Esophagus muscularis mucosa (tissue), 4 donors: ENCODE measurements at regions not wholly inside any gene's neighbourhood (a gene's known extent, or its start where the extent isn't known, plus 50 kb on each side); places are given as distances from the start of the nearest gene placed in this dataset.

Experiments used
- DNase-seq: peaks from one replicate; pipeline ENCODE4 v3.0.0-alpha.2; 2017; ENCODE audit errors: extremely low spot score
- H3K27ac ChIP-seq, 4 donors: fragments of 200-600 bp; sonication (generic); replicated peaks in 1 of 4; 1 replicate in 3 of 4; 2 replicates in 1 of 4; pipeline ENCODE4 v1.5.1; 2016 to 2019; ENCODE audit warnings: mild to moderate bottlenecking in 1 of 4
- H3K27me3 ChIP-seq, 4 donors: fragments of 200-600 bp; sonication (generic); one replicate each; pipeline versions ENCODE4 v1.5.1 to v1.6.0; 2016 to 2019
- H3K36me3 ChIP-seq, 4 donors: fragments of 200-600 bp; sonication (generic); one replicate each; pipeline ENCODE4 v1.5.1; 2016 to 2019
- H3K4me1 ChIP-seq, 4 donors: fragments of 200-600 bp; sonication (generic); one replicate each; pipeline ENCODE4 v1.5.1; 2016 to 2019
- H3K4me3 ChIP-seq, 4 donors: fragments of 200-600 bp; sonication (generic); 1 replicate in 2 of 4; 2 replicates in 2 of 4; pipeline ENCODE4 v1.5.1; 2016 to 2019; ENCODE audit warnings: mild to moderate bottlenecking in 4 of 4, moderate library complexity in 1 of 4
- H3K9me3 ChIP-seq, 4 donors: fragments of 200-600 bp; sonication (generic); 1 replicate in 3 of 4; 2 replicates in 1 of 4; pipeline ENCODE4 v1.5.1; 2016 to 2019
- EP300 ChIP-seq: sonication (generic); formaldehyde crosslinking; IDR thresholded peaks from one replicate; pipeline ENCODE4 v1.6.1; 2017; ENCODE audit warnings: antibody characterized with exemption
- POLR2A ChIP-seq: fragments of 450-650 bp; IDR thresholded peaks from one replicate; pipeline ENCODE4 v1.6.1; 2017; ENCODE audit warnings: antibody characterized with exemption, moderate library complexity, mild to moderate bottlenecking, low read depth
- POLR2AphosphoS5 ChIP-seq, 2 donors: sonication (generic); formaldehyde crosslinking; IDR thresholded peaks; one replicate each; pipeline ENCODE4 v1.6.1; 2017; ENCODE audit warnings: antibody characterized with exemption in 2 of 2
- WGBS: methylation state at CpG from one replicate; pipeline ENCODE4 v1.1.5; 2018; 5-methylcytosine and 5-hydroxymethylcytosine counted together
- intact Hi-C: fragments of 100-400 bp; cut with DNase I; formaldehyde crosslinking; loops from one replicate; pipeline ENCODE4 v1.15.1; 2023
- TF ChIP-seq, protein P1 (sequence below), 3 experiments: fragments of 200-600 bp in 2 of 3; fragments of 450-650 bp in 1 of 3; sonication (generic) in 2 of 3; IDR thresholded peaks; one replicate each; pipeline ENCODE4 v1.5.1; 2017 to 2019; ENCODE audit warnings: antibody characterized with exemption in 3 of 3, mild to moderate bottlenecking in 2 of 3, moderate library complexity in 1 of 3

DNA sequence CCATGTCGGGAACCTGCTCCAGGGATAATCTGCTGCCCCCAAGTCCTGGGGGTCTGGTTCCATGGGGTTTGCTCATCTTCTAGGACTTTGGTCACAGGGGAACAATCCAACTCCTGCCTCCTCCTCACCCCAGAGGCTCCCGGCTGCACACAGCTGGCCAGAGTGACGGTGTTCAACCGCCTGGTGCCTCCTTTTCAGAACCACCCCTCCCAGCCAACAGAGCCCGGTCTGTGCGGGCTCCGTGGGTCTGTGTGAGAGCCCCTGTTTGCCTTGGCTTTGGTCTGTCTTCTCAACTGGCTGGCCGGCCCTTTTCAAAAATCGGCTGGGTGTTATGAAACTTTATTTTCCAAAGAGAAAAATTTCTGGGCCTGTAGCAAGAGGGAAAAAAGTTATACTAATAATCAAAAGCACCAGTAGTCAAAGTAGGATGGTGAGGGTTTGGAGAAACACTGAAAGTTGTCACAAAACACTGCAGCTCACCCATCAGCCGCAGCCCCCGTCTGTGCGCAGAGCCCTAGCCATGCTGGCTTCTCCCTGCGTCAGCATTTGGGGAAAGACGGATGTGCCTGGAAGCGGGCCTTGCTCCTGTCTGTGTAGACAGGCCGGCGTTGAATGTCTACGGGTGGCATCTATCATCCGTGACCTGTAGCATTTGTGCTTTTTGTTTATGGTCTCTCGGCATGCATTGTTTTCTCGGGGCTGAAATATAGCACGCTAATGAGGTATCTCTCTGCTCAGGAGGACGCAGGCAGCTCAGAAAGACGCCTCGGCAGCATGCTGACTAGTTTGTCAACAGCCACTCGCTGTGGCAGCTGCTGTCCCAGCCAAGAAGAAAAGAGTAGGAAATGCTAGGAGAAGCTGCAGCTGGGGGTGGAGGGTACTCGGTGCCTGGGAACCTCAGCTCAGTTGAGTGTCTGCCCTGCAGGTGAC, 138.6 kb downstream of the GLI2 start:
- Histone ChIP-seq H3K4me1 (peaks cover 0 to 38% (median 22%) of the 10 kb centered on the region in 4 donors), H3K4me3 (no peak overlapping the region), H3K27me3 (no peaks in the 10 kb centered on the region), H3K27ac (no peak overlapping the region), H3K9me3 (no peaks in the 10 kb centered on the region), H3K36me3 (no peaks in the 10 kb centered on the region)
- intact Hi-C loops, result no loop called here
- DNase-seq, result no peak
- 72% methylated on average over 26 of the region's 27 CpGs for WGBS
- no peak for TF ChIP-seq POLR2A
- no peak for TF ChIP-seq POLR2AphosphoS5 (IDR thresholded peaks at IDR 0.05)
- TF ChIP-seq EP300, result no peak
- TF ChIP-seq, protein P1, sequence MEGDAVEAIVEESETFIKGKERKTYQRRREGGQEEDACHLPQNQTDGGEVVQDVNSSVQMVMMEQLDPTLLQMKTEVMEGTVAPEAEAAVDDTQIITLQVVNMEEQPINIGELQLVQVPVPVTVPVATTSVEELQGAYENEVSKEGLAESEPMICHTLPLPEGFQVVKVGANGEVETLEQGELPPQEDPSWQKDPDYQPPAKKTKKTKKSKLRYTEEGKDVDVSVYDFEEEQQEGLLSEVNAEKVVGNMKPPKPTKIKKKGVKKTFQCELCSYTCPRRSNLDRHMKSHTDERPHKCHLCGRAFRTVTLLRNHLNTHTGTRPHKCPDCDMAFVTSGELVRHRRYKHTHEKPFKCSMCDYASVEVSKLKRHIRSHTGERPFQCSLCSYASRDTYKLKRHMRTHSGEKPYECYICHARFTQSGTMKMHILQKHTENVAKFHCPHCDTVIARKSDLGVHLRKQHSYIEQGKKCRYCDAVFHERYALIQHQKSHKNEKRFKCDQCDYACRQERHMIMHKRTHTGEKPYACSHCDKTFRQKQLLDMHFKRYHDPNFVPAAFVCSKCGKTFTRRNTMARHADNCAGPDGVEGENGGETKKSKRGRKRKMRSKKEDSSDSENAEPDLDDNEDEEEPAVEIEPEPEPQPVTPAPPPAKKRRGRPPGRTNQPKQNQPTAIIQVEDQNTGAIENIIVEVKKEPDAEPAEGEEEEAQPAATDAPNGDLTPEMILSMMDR (IDR thresholded peaks at IDR 0.05), result no peak

DNA sequence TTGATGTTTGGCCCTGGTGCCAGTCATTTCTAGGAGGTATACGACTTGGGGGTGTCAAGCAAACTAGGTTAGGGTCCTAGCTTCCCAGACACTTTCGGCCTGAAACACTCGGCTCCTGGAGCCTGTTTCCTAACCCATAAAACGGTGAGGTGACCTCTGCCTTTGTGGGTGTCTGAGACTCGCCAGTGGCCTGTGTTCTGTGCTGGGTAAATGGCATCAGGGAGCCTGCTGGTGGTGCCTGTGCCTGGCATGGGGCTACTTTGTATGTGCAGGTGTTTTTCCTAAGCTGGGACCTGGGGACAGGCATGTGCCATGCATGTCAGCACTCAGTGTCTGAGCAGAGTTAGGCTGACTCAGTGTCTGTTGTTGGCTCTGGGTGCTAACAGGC, 139.2 kb downstream of the GLI2 start:
- Histone ChIP-seq H3K4me3 (no peak overlapping the region), H3K4me1 (peaks cover 0 to 38% (median 18%) of the 10 kb centered on the region in 4 donors), H3K27me3 (no peaks in the 10 kb centered on the region), H3K27ac (no peak overlapping the region), H3K9me3 (no peaks in the 10 kb centered on the region), H3K36me3 (no peaks in the 10 kb centered on the region)
- 89% methylated on average over 5 of the region's 5 CpGs for WGBS
- TF ChIP-seq POLR2AphosphoS5 (IDR thresholded peaks at IDR 0.05), result no peak
- no peak for TF ChIP-seq EP300
- no peak for TF ChIP-seq POLR2A
- TF ChIP-seq, protein P1 (IDR thresholded peaks at IDR 0.05), result no peak
- intact Hi-C loops, result no loop called here
- DNase-seq, result no peak

DNA sequence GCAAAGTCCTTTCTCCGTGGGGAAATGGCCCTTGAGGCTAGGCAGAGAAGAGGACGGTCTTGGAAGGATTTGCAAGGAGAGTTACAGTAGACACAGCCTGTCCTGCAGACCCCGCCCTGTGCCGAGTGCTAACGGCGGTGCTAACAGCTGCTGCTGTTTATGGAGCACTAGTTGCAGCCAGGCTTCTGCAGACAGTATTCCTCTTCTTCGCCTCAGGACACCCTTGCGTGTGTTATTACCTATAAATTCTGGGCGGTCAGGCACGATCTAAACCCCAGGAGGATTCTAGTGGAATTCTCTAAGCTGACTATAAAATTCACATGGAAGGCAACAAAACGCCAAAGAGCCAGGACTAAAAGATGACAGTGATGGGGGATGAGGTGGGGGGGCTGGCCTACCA, 139.8 kb downstream of the GLI2 start:
- Histone ChIP-seq H3K36me3 (no peaks in the 10 kb centered on the region), H3K27ac (no peak overlapping the region), H3K9me3 (no peaks in the 10 kb centered on the region), H3K4me1 (peaks cover 0 to 36% (median 13%) of the 10 kb centered on the region in 4 donors), H3K27me3 (no peaks in the 10 kb centered on the region), H3K4me3 (no peak overlapping the region)
- TF ChIP-seq POLR2AphosphoS5 (IDR thresholded peaks at IDR 0.05) (no peak), EP300 (no peak), POLR2A (no peak)
- TF ChIP-seq, protein P1 (IDR thresholded peaks at IDR 0.05), result no peak
- intact Hi-C loops, result no loop called here
- WGBS, result 72% methylated on average over 8 of the region's 11 CpGs
- DNase-seq, result no peak

DNA sequence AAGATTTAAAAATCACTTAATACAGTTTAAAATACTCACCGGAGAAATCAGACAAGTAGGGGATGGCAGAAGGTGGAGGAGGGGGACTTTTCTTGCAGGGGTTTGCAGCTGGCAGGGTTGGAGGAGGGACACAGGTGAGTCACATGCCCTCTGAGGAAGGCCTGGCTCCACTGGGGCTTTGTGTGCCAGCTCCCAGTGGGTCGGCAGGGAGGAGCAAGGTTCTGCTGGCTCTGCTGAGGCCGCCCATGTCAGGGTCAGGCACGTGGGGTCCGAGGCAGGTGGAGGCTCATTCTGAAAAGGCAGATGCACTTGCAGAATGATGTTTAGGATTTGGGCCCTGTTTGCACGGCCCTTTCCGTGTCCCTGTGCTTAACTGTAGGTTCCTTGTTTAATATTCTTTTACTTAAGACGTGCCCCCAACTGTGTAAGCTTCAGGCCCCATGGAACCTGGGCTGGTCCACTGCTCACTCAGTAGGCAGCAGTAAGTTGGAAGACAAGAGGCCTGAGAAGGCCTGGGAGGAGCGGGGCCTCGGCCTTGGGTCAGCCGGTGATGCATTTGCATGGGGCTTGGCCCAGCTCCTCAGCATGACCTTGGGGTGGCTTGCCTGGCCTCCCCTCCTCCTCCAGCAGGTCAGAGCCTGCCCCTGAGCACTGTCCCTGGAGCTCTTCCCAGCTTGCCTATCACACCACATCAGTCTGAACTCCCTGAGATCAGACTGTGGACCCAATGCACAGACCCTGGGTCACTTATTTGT, 141.0 kb downstream of the GLI2 start:
- 81% methylated on average over 8 of the region's 11 CpGs for WGBS
- Histone ChIP-seq H3K27me3 (no peaks in the 10 kb centered on the region), H3K9me3 (no peaks in the 10 kb centered on the region), H3K27ac (no peak overlapping the region), H3K4me1 (peaks cover 0 to 36% (median 14%) of the 10 kb centered on the region in 4 donors), H3K4me3 (no peak overlapping the region), H3K36me3 (no peaks in the 10 kb centered on the region)
- intact Hi-C loops, result no loop called here
- no peak for DNase-seq
- no peak for TF ChIP-seq EP300
- TF ChIP-seq, protein P1 (IDR thresholded peaks at IDR 0.05), result no peak
- TF ChIP-seq POLR2A, result no peak
- no peak for TF ChIP-seq POLR2AphosphoS5 (IDR thresholded peaks at IDR 0.05)
